CD8-positive, alpha-beta memory T cell (primary cell): ENCODE measurements at regions not wholly inside any gene's neighbourhood (a gene's known extent, or its start where the extent isn't known, plus 50 kb on each side); places are given as distances from the start of the nearest gene placed in this dataset.

Source experiments
- CTCF ChIA-PET: fragments of 350-600 bp; sonication (Branson Sonifier 250); formaldehyde crosslinking; loops from one replicate; lab custom pipeline; 2021; ENCODE audit warnings: antibody characterized with exemption; lab: Charles Lee
- POLR2A ChIA-PET: fragments of 350-600 bp; sonication (Branson Sonifier 250); formaldehyde crosslinking; loops from one replicate; lab custom pipeline; 2021; ENCODE audit warnings: antibody characterized with exemption; lab: Charles Lee
- DNase-seq, 5 donors: peaks; one replicate each; pipeline versions ENCODE4 v3.0.0 to v3.0.0-alpha.2; 2020 to 2022; ENCODE audit warnings: mixed read lengths in 1 of 5
- H3K27ac ChIP-seq: one replicate; pipeline ENCODE4 v1.7.0; 2013; ENCODE audit warnings: low read depth, mild to moderate bottlenecking, low read length, moderate library complexity
- H3K27me3 ChIP-seq: 2 replicates; pipeline ENCODE4 v1.7.0; 2013; ENCODE audit warnings: low read length, mild to moderate bottlenecking; ENCODE audit not compliant: insufficient read depth, poor library complexity, severe bottlenecking
- H3K36me3 ChIP-seq: 2 replicates; pipeline ENCODE4 v1.7.0; 2013; ENCODE audit warnings: mild to moderate bottlenecking, low read length, moderate library complexity; ENCODE audit not compliant: insufficient read depth
- H3K4me1 ChIP-seq: 2 replicates; pipeline ENCODE4 v1.7.0; 2013; ENCODE audit warnings: mild to moderate bottlenecking, low read length, moderate library complexity; ENCODE audit not compliant: insufficient read depth
- H3K4me3 ChIP-seq: 2 replicates; pipeline ENCODE4 v1.7.0; 2013; ENCODE audit warnings: mild to moderate bottlenecking, low read length
- H3K9me3 ChIP-seq: 2 replicates; pipeline ENCODE4 v1.7.0; 2013; ENCODE audit warnings: mild to moderate bottlenecking, low read length
- H3K27ac Mint-ChIP-seq, 8 donors: one replicate each; pipeline ENCODE4 v1.8.0; 2020 to 2021; ENCODE audit warnings: mixed read lengths in 8 of 8, mild to moderate bottlenecking in 6 of 8, inconsistent platforms in 3 of 8, moderate library complexity in 3 of 8
- H3K27me3 Mint-ChIP-seq, 2 donors: one replicate each; pipeline ENCODE4 v1.8.0; 2020 to 2021; ENCODE audit warnings: mixed read lengths in 2 of 2, mild to moderate bottlenecking in 1 of 2, moderate library complexity in 1 of 2
- H3K36me3 Mint-ChIP-seq, 3 donors: one replicate each; pipeline ENCODE4 v1.8.0; 2020 to 2021; ENCODE audit warnings: mixed read lengths in 3 of 3, inconsistent platforms in 1 of 3, mild to moderate bottlenecking in 1 of 3
- H3K4me1 Mint-ChIP-seq, 3 donors: one replicate each; pipeline ENCODE4 v1.8.0; 2020 to 2021; ENCODE audit warnings: mixed read lengths in 3 of 3, inconsistent platforms in 1 of 3, mild to moderate bottlenecking in 1 of 3
- H3K4me3 Mint-ChIP-seq, 7 donors: one replicate each; pipeline ENCODE4 v1.8.0; 2020 to 2021; ENCODE audit warnings: mixed read lengths in 7 of 7, mild to moderate bottlenecking in 6 of 7, moderate library complexity in 4 of 7, inconsistent platforms in 2 of 7
- H3K9me3 Mint-ChIP-seq, 5 donors: one replicate each; pipeline ENCODE4 v1.8.0; 2020 to 2022; ENCODE audit warnings: mixed read lengths in 5 of 5, mild to moderate bottlenecking in 3 of 5, moderate library complexity in 2 of 5, inconsistent platforms in 1 of 5

- Mint-ChIP-seq H3K4me3 (no peak overlapping the region), H3K27me3 (no peaks in the 10 kb centered on the region), H3K9me3 (peaks cover 2 to 26% (median 9%) of the 10 kb centered on the region in 5 donors), H3K27ac (no peak overlapping the region), H3K36me3 (no peaks in the 10 kb centered on the region), H3K4me1 (no peaks in the 10 kb centered on the region)
- H3K27me3 ChIP-seq = no peaks in the 10 kb centered on the region
- H3K27ac ChIP-seq = no peak overlapping the region
- no peaks in the 10 kb centered on the region for H3K4me1 ChIP-seq
- DNase-seq = no peak
- H3K36me3 ChIP-seq = no peaks in the 10 kb centered on the region
- H3K9me3 ChIP-seq = peaks cover 3% of the 10 kb centered on the region
- POLR2A ChIA-PET = no interaction called here
- CTCF ChIA-PET = no interaction called here
- no peak overlapping the region for H3K4me3 ChIP-seq
Observed at GRCh38 chr13:64680739-64681138, 2549.4 kb downstream of the PCDH9 start.

- H3K36me3 Mint-ChIP-seq = peaks cover 0 to 4% (median 0%) of the 10 kb centered on the region in 3 donors
- DNase-seq = no peak
- CTCF ChIA-PET = no interaction called here
- Histone ChIP-seq H3K4me1 (no peaks in the 10 kb centered on the region), H3K9me3 (peaks cover 3% of the 10 kb centered on the region), H3K4me3 (no peak overlapping the region), H3K27ac (no peak overlapping the region), H3K27me3 (no peaks in the 10 kb centered on the region), H3K36me3 (no peaks in the 10 kb centered on the region)
- POLR2A ChIA-PET = no interaction called here
- H3K4me1 Mint-ChIP-seq = no peaks in the 10 kb centered on the region
- peaks cover 10 to 38% (median 14%) of the 10 kb centered on the region in 5 donors for H3K9me3 Mint-ChIP-seq
- H3K27ac Mint-ChIP-seq = no peak overlapping the region
- no peak overlapping the region for H3K4me3 Mint-ChIP-seq
- no peaks in the 10 kb centered on the region for H3K27me3 Mint-ChIP-seq
Observed at GRCh38 chr13:64675255-64675892, 2554.8 kb downstream of the PCDH9 start.

DNA sequence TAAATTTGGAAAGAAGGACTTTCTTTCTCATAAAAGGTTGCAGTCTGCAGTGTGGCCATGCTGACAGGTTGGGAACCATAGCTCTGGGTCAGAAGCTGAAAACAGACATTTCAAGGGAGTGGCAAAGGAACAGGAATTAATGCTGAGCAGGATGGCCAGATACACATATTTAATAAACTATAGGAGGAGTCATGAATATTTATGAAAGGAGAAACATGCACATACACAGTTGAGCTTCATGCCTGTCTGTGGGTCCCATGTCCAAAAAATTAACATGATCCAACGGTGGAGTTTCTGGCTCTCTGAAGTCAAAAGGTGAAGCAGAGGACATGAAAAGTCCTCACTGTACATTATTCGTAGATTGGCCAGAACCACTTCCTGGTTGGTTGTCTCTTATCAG, 2556.0 kb downstream of the PCDH9 start:
- Mint-ChIP-seq H3K27ac (no peak overlapping the region), H3K9me3 (peaks cover 10 to 41% (median 17%) of the 10 kb centered on the region in 5 donors), H3K4me1 (no peaks in the 10 kb centered on the region), H3K4me3 (no peak overlapping the region), H3K36me3 (peaks cover 0 to 4% (median 0%) of the 10 kb centered on the region in 3 donors), H3K27me3 (no peaks in the 10 kb centered on the region)
- DNase-seq = no peak
- Histone ChIP-seq H3K27ac (no peak overlapping the region), H3K4me3 (no peak overlapping the region), H3K27me3 (no peaks in the 10 kb centered on the region), H3K4me1 (no peaks in the 10 kb centered on the region), H3K9me3 (no peaks in the 10 kb centered on the region), H3K36me3 (no peaks in the 10 kb centered on the region)
- CTCF ChIA-PET = no interaction called here
- POLR2A ChIA-PET = no interaction called here

DNA sequence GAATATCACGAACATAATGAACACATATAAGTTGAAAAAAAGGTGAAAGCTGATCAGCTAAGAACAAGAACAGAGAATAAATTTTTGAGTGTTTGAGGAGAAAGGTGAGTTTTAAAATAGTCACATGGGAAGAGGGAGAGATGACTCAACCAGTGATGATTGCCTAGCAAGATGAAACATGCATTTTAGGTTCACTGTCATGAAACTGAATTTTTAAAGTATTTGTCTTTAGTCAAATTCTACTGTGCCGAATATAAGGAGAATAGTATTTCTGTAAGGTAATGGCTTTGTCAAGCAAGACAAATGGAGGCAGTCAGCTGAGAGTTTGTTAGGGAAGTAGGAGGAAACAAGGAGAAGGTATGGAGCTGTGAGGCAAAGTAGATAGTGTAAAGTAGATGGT, 2557.4 kb downstream of the PCDH9 start:
- Histone ChIP-seq H3K4me3 (no peak overlapping the region), H3K27me3 (no peaks in the 10 kb centered on the region), H3K27ac (no peak overlapping the region), H3K36me3 (no peaks in the 10 kb centered on the region), H3K4me1 (no peaks in the 10 kb centered on the region), H3K9me3 (no peaks in the 10 kb centered on the region)
- CTCF ChIA-PET = no interaction called here
- peaks cover 0 to 4% (median 0%) of the 10 kb centered on the region in 3 donors for H3K36me3 Mint-ChIP-seq
- H3K9me3 Mint-ChIP-seq = peaks cover 10 to 37% (median 18%) of the 10 kb centered on the region in 5 donors
- H3K27ac Mint-ChIP-seq = no peak overlapping the region
- H3K4me3 Mint-ChIP-seq = no peak overlapping the region
- H3K4me1 Mint-ChIP-seq = no peaks in the 10 kb centered on the region
- POLR2A ChIA-PET = interaction anchor here (0.7 kb wide), 1 partner anchor 76 kb away, joined by 3 read pairs; no protein-coding TSS in a partner anchor
- H3K27me3 Mint-ChIP-seq = no peaks in the 10 kb centered on the region
- no peak for DNase-seq

- H3K36me3 Mint-ChIP-seq = no peaks in the 10 kb centered on the region
- H3K4me1 ChIP-seq = no peaks in the 10 kb centered on the region
- H3K4me3 Mint-ChIP-seq = no peak overlapping the region
- no peaks in the 10 kb centered on the region for H3K36me3 ChIP-seq
- H3K4me1 Mint-ChIP-seq = no peaks in the 10 kb centered on the region
- ChIA-PET CTCF (no interaction called here), POLR2A (no interaction called here)
- peak in 1 of 5 donors; percentile 35 for DNase-seq
- H3K9me3 Mint-ChIP-seq = peaks cover 2 to 32% (median 6%) of the 10 kb centered on the region in 5 donors
- no peaks in the 10 kb centered on the region for H3K9me3 ChIP-seq
- no peak overlapping the region for H3K27ac ChIP-seq
- H3K27me3 ChIP-seq = no peaks in the 10 kb centered on the region
- H3K27me3 Mint-ChIP-seq = no peaks in the 10 kb centered on the region
- H3K27ac Mint-ChIP-seq = no peak overlapping the region
- no peak overlapping the region for H3K4me3 ChIP-seq
Observed at GRCh38 chr13:64662887-64663593, 2567.1 kb downstream of the PCDH9 start.

- no peaks in the 10 kb centered on the region for H3K9me3 ChIP-seq
- H3K27ac Mint-ChIP-seq = peak overlapping the region in 1 of 8 donors; percentile 75
- no peak overlapping the region for H3K27ac ChIP-seq
- no peaks in the 10 kb centered on the region for H3K4me1 Mint-ChIP-seq
- peaks cover 5 to 20% (median 7%) of the 10 kb centered on the region in 5 donors for H3K9me3 Mint-ChIP-seq
- no peaks in the 10 kb centered on the region for H3K27me3 ChIP-seq
- H3K4me1 ChIP-seq = no peaks in the 10 kb centered on the region
- POLR2A ChIA-PET = no interaction called here
- no peaks in the 10 kb centered on the region for H3K36me3 Mint-ChIP-seq
- no peak for DNase-seq
- H3K36me3 ChIP-seq = no peaks in the 10 kb centered on the region
- H3K4me3 Mint-ChIP-seq = no peak overlapping the region
- no peaks in the 10 kb centered on the region for H3K27me3 Mint-ChIP-seq
- H3K4me3 ChIP-seq = no peak overlapping the region
- CTCF ChIA-PET = no interaction called here
Observed at GRCh38 chr13:64648293-64648692, 2581.8 kb downstream of the PCDH9 start.

DNA sequence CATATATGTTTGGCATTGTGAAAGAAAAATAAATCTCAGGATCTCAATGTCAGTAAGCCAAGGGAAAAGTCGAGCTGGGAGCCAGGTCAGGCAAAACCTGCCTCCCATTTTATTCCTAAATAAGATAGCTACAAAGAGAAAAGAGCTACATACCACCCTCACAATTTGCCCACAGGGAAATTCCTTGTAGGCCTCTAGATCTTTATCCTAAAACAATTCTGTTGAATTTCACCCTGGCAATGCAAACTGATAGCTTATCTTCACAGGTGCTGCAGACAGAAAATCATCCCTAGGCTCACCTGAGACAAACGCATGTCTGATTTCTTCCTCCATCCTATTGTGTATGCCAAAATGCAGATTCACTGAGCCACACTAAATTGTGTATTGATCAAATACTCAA, 2587.1 kb downstream of the PCDH9 start:
- Histone ChIP-seq H3K27ac (no peak overlapping the region), H3K4me3 (no peak overlapping the region), H3K4me1 (no peaks in the 10 kb centered on the region), H3K27me3 (no peaks in the 10 kb centered on the region), H3K9me3 (no peaks in the 10 kb centered on the region), H3K36me3 (no peaks in the 10 kb centered on the region)
- Mint-ChIP-seq H3K4me1 (no peaks in the 10 kb centered on the region), H3K27ac (no peak overlapping the region), H3K27me3 (no peaks in the 10 kb centered on the region), H3K4me3 (no peak overlapping the region), H3K9me3 (peaks cover 5 to 33% (median 9%) of the 10 kb centered on the region in 5 donors), H3K36me3 (no peaks in the 10 kb centered on the region)
- no peak for DNase-seq
- CTCF ChIA-PET = no interaction called here
- POLR2A ChIA-PET = no interaction called here

- no peak overlapping the region for H3K4me3 Mint-ChIP-seq
- peaks cover 6 to 42% (median 8%) of the 10 kb centered on the region in 5 donors for H3K9me3 Mint-ChIP-seq
- no peaks in the 10 kb centered on the region for H3K4me1 ChIP-seq
- H3K27me3 Mint-ChIP-seq = no peaks in the 10 kb centered on the region
- no peaks in the 10 kb centered on the region for H3K9me3 ChIP-seq
- H3K4me3 ChIP-seq = no peak overlapping the region
- no peaks in the 10 kb centered on the region for H3K36me3 ChIP-seq
- ChIA-PET CTCF (no interaction called here), POLR2A (no interaction called here)
- no peaks in the 10 kb centered on the region for H3K27me3 ChIP-seq
- H3K4me1 Mint-ChIP-seq = no peaks in the 10 kb centered on the region
- no peak overlapping the region for H3K27ac Mint-ChIP-seq
- no peak overlapping the region for H3K27ac ChIP-seq
- DNase-seq = no peak
- H3K36me3 Mint-ChIP-seq = no peaks in the 10 kb centered on the region
Observed at GRCh38 chr13:64640002-64640401, 2590.1 kb downstream of the PCDH9 start.
